ENCODE measurements at regions not wholly inside any gene's neighbourhood (a gene's known extent, or its start where the extent isn't known, plus 50 kb on each side); places are given as distances from the start of the nearest gene placed in this dataset.

DNA sequence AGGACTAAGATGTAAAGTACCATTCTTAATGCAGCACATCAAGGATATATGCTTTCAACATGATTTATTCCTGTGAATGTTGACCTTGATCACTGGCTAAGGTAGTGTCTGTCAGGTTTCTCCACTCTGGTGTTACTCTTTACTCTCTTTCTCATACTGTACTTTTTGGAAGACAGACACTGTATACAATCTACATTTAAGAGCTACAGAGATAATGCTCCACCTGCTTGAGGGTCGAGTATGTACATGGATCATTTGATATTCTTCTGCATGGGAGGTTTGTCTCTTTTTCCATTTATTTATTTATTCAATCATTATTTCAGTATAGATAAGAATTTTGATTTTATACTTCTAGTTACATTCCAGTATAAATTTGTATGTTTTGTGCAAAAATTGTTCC lies 199.5 kb upstream of the RGPD4 start:
- DNase-seq (ENCODE audit: low spot score), result no peak

DNA sequence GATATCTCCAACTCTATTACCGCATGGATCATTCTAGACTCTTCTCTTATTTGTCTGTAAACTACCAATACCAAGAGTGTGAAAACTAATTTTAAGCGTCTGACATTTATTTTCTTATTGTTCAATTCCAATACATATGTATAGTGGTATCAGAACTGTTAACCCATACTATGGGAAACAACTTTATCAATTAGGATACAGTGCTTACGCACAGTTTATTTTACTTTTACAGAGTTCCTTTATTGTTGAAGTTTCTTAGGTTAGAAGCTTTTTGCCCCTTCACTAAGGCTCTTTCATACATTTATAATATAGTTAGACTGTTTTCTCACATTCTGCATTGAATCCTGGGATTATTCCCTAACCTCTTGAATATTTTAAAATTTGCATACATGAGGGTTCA lies 198.8 kb upstream of the RGPD4 start:
- no peak for DNase-seq (ENCODE audit: low spot score)

GRCh38 chr2:107633580-107634147 lies 193.0 kb upstream of the RGPD4 start:
- no peak for DNase-seq (ENCODE audit: low spot score)

- no peak for DNase-seq (ENCODE audit: low spot score)
Measured at GRCh38 chr2:107634172-107634571, 192.5 kb upstream of the RGPD4 start.

DNA sequence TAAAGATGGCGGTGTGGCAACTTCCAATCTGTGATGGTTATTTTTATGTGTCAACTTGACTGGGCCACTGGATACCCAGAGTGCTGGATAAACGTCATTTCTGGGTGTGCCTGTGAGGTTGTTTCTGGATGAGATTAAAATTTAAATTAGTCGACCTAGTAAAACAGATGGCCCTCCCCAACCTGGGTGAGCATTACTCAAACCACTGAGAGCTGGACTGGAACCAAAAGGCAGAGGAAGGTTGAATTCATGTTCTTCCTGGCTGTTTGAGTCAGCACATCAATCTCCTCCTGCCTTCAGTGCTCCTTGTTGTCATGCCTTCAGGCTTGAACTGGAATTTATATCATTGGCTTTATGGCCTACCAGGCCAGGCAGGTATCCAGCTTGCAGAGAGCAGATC lies 190.8 kb upstream of the RGPD4 start:
- no peak for DNase-seq (ENCODE audit: low spot score)

DNA sequence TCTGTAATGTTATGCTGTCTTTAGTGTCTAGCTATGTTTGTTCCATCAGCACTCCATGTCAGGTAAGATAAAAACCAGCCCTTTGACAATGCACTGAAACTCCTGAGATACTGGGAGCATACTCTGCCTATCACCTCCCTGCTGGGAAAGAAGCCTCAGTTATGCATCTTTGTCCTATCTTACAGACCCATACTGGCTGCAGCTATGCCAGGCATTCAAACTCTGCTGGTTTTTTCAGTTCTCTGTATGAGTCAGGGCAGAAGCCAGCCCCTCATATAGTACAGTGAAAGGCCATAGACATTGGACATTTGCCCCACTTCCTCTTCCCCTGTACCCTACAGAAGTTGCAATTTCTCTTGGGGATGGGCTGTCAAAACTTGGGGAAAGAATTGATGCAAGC lies 181.1 kb upstream of the RGPD4 start:
- no peak for DNase-seq (ENCODE audit: low spot score)

- DNase-seq (ENCODE audit: low spot score), result no peak
Measured at GRCh38 chr2:107648781-107649404, 177.8 kb upstream of the RGPD4 start.

- DNase-seq (ENCODE audit: low spot score), result no peak
Measured at GRCh38 chr2:107657049-107657448, 169.6 kb upstream of the RGPD4 start.

DNA sequence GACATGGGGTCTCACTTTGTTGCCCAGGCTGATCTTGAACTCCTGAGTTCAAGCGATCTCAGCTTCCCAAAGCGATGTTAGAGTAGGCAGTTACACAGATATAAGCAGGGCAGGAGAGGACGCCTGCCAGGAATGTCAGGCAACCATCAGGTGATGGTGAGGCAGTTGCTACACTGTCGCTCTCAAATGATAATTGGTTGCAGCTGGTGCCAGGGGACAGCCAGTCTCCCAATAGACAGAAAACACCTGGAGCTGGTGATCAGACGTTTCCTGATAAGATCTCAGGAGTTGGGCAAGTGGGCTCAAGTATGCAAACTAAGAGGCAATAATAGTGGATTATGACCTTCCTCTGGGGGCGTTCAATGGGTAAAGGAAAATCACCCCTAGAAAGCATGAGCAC lies 163.1 kb upstream of the RGPD4 start:
- no peak for DNase-seq (ENCODE audit: low spot score)

DNA sequence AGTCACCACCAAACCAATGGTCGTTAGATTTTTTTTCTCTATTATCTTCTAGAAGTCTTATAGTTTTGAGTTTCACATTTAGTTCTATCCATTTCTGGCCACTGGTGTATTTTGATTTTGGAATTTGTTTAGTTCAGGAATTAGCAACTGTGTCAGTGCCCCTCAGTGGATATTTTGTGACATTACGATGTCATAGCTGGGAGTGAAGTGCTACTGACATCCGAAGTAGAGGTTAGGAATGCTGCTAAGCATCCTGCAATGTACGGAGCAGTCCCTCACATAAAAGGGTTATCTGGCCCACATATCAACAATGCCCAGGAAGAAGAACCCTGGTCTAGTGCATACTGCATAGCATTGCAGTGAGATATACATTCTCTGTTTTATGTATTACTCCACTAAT lies 157.4 kb upstream of the RGPD4 start:
- DNase-seq (ENCODE audit: low spot score), result peak; percentile 53

- DNase-seq (ENCODE audit: low spot score), result no peak
Measured at GRCh38 chr2:107681936-107682335, 144.8 kb upstream of the RGPD4 start.

DNA sequence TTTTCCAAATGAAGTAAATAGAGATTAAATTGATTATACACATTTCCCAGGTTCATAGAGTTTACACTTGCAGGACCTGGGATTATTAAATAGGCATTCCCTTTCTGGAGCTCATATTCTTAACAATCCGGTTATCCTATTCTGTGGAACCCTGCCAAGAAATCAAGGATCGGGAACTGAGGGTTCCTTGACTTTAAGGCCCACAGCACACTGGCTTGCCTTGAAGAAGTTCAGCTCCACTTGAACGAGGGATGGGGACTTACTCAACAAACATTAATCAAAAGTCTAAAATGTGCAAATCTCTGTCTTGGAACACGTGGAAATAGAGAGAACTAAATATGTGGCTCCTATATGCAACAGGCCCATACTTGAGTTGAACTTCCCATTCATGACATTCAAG lies 142.3 kb upstream of the RGPD4 start:
- no peak for DNase-seq (ENCODE audit: low spot score)

DNA sequence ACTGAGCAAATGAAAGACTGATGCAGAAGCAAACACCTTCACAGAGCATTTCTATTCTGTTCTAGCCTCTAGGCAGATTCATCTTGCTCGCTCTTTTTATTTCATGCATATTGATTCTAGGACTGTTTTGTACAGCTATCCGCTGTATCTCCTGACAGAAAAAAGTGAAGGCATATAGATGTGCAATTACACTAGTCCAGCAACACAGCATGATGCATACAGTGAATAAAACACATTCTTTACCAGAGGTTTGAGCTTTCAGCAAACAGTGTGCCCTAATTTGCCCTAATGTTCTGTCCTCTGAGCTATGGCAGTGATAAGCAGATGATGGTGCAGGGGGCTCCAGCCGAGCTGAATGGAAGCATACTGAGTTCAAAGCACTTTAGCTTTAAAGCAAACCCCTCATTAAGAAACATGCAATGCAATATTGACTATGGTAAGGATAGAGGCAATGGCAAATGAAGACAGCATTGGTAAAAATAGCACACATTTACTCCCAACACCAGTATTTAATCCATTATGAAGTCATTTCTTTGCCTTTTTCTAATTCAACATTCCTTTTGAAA lies 141.2 kb upstream of the RGPD4 start:
- no peak for DNase-seq (ENCODE audit: low spot score)

GRCh38 chr2:107687073-107687472 lies 139.6 kb upstream of the RGPD4 start:
- no peak for DNase-seq (ENCODE audit: low spot score)

DNA sequence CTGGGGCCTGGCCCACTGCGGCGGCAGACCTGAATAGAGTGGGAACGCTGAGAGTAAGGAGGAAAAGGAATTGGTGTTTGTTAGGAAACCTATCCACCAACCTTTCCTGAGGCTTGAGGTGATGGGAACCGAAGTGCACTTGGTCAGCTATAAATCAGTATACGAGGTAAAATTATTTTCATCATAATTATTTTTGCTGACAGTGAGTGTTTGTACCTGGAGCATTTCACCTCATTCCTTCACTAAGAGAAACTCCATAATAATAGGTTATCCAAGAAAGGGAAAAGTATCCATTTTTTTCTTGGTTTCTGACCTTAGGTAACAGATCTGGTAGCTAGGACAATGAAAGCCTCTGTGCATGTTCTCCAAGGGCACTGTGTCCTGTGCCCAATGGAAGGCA lies 138.6 kb upstream of the RGPD4 start:
- no peak for DNase-seq (ENCODE audit: low spot score)

GRCh38 chr2:107693604-107694003 lies 133.1 kb upstream of the RGPD4 start:
- DNase-seq (ENCODE audit: low spot score), result no peak

GRCh38 chr2:107694667-107695066 lies 132.0 kb upstream of the RGPD4 start:
- DNase-seq (ENCODE audit: low spot score), result no peak

- no peak for DNase-seq (ENCODE audit: low spot score)
Measured at GRCh38 chr2:107697385-107697784, 129.3 kb upstream of the RGPD4 start.

GRCh38 chr2:107698861-107699260 lies 127.8 kb upstream of the RGPD4 start:
- no peak for DNase-seq (ENCODE audit: low spot score)

GRCh38 chr2:107700073-107700472 lies 126.6 kb upstream of the RGPD4 start:
- DNase-seq (ENCODE audit: low spot score), result no peak

GRCh38 chr2:107711941-107712340 lies 114.8 kb upstream of the RGPD4 start:
- DNase-seq (ENCODE audit: low spot score), result no peak

GRCh38 chr2:107712857-107713256 lies 113.8 kb upstream of the RGPD4 start:
- DNase-seq (ENCODE audit: low spot score), result peak; percentile 32

GRCh38 chr2:107717661-107718060 lies 109.0 kb upstream of the RGPD4 start:
- DNase-seq (ENCODE audit: low spot score), result no peak

GRCh38 chr2:107719141-107719540 lies 107.6 kb upstream of the RGPD4 start:
- no peak for DNase-seq (ENCODE audit: low spot score)
